Fibroblast of lung (primary cell): ENCODE measurements at regions not wholly inside any gene's neighbourhood (a gene's known extent, or its start where the extent isn't known, plus 50 kb on each side); places are given as distances from the start of the nearest gene placed in this dataset.

ENCODE experiments used
- DNase-seq, 2 donors: peaks; one replicate each; pipeline versions ENCODE4 v3.0.0 to v3.0.0-alpha.2; 2010; ENCODE audit warnings: low read depth in 2 of 2
- H2AFZ ChIP-seq: 2 replicates; pipeline ENCODE4 v1.5.1; 2012; ENCODE audit warnings: low read length, control low read depth, inconsistent platforms
- H3K27ac ChIP-seq: 2 replicates; pipeline ENCODE4 v1.5.1; 2011; ENCODE audit warnings: low read length, control low read depth; ENCODE audit not compliant: insufficient read depth
- H3K27me3 ChIP-seq: 2 replicates; pipeline ENCODE4 v1.5.1; 2011; ENCODE audit warnings: mild to moderate bottlenecking, low read length; ENCODE audit not compliant: control insufficient read depth, insufficient read depth
- H3K36me3 ChIP-seq: 2 replicates; pipeline ENCODE4 v1.5.1; 2011; ENCODE audit warnings: low read length; ENCODE audit not compliant: control insufficient read depth, insufficient read depth
- H3K4me1 ChIP-seq: 2 replicates; pipeline ENCODE4 v1.5.1; 2011; ENCODE audit warnings: low read length; ENCODE audit not compliant: control insufficient read depth, insufficient read depth; ENCODE audit errors: extremely low read depth
- H3K4me2 ChIP-seq: 2 replicates; pipeline ENCODE4 v1.5.1; 2011; ENCODE audit warnings: low read length, control low read depth; ENCODE audit not compliant: insufficient read depth; ENCODE audit errors: extremely low read depth
- H3K4me3 ChIP-seq, 4 experiments: fragments of 200-600 bp in 1 of 4; sonication (generic) in 1 of 4; replicated peaks in 1 of 4; 2 replicates each; pipeline ENCODE4 v1.5.1; 2011 to 2016; ENCODE audit warnings: low read length in 4 of 4, low read depth in 3 of 4, mild to moderate bottlenecking in 3 of 4, control low read depth in 2 of 4, inconsistent platforms in 1 of 4, mixed read lengths in 1 of 4; ENCODE audit not compliant: insufficient read depth in 1 of 4; ENCODE audit errors: control extremely low read depth in 1 of 4
- H3K79me2 ChIP-seq: 2 replicates; pipeline ENCODE4 v1.5.1; 2012; ENCODE audit warnings: mild to moderate bottlenecking, low read length, inconsistent platforms; ENCODE audit not compliant: control insufficient read depth, insufficient read depth
- H3K9ac ChIP-seq: 2 replicates; pipeline ENCODE4 v1.5.1; 2011; ENCODE audit warnings: mild to moderate bottlenecking, low read length, control low read depth; ENCODE audit not compliant: insufficient read depth
- H3K9me3 ChIP-seq: 2 replicates; pipeline ENCODE4 v1.5.1; 2012; ENCODE audit warnings: low read depth, low read length; ENCODE audit not compliant: control insufficient read depth, insufficient read depth
- H4K20me1 ChIP-seq: 2 replicates; pipeline ENCODE4 v1.5.1; 2011; ENCODE audit warnings: low read length; ENCODE audit not compliant: control insufficient read depth, insufficient read depth; ENCODE audit errors: extremely low read depth
- CTCF ChIP-seq, 2 donors: IDR thresholded peaks in 1 of 2; conservative IDR thresholded peaks in 1 of 2; 1 replicate in 1 of 2; 2 replicates in 1 of 2; pipeline ENCODE4 v1.5.1; 2011 to 2012; ENCODE audit warnings: low read length in 2 of 2, control low read depth in 1 of 2, inconsistent platforms in 1 of 2, low read depth in 1 of 2, mild to moderate bottlenecking in 1 of 2
- EZH2 ChIP-seq: IDR thresholded peaks from 2 replicates; pipeline ENCODE4 v1.5.1; 2012; ENCODE audit warnings: low read length, control low read depth, mild to moderate bottlenecking; ENCODE audit errors: missing control alignments

- DNase-seq = no peak
- Histone ChIP-seq H3K9ac (no peak overlapping the region), H4K20me1 (no peaks in the 10 kb centered on the region), H3K79me2 (no peaks in the 10 kb centered on the region), H2AFZ (no peak overlapping the region), H3K4me3 (no peak overlapping the region), H3K27me3 (no peaks in the 10 kb centered on the region), H3K9me3 (no peaks in the 10 kb centered on the region), H3K27ac (no peak overlapping the region), H3K36me3 (no peaks in the 10 kb centered on the region), H3K4me2 (no peak overlapping the region), H3K4me1 (no peaks in the 10 kb centered on the region)
- TF ChIP-seq CTCF (conservative IDR thresholded peaks at IDR 0.05 in 1 of 2, IDR thresholded peaks at IDR 0.05 in 1 of 2; ENCODE audit: low read depth in 1 of 2, low read length in 2 of 2) (no peak), EZH2 (no peak)
Measured at GRCh38 chr19:32063601-32064000, 281.8 kb upstream of the ZNF507 start.

GRCh38 chr19:32066056-32066455, 279.4 kb upstream of the ZNF507 start:
- H3K4me2 ChIP-seq = no peak overlapping the region
- no peak overlapping the region for H3K9ac ChIP-seq
- no peaks in the 10 kb centered on the region for H3K36me3 ChIP-seq
- H3K9me3 ChIP-seq = no peaks in the 10 kb centered on the region
- H4K20me1 ChIP-seq = no peaks in the 10 kb centered on the region
- no peak for DNase-seq
- no peak overlapping the region for H3K27ac ChIP-seq
- H3K27me3 ChIP-seq = no peaks in the 10 kb centered on the region
- TF ChIP-seq EZH2 (no peak), CTCF (conservative IDR thresholded peaks at IDR 0.05 in 1 of 2, IDR thresholded peaks at IDR 0.05 in 1 of 2; ENCODE audit: low read depth in 1 of 2, low read length in 2 of 2) (no peak)
- no peak overlapping the region for H2AFZ ChIP-seq
- H3K79me2 ChIP-seq = no peaks in the 10 kb centered on the region
- H3K4me3 ChIP-seq = no peak overlapping the region
- no peaks in the 10 kb centered on the region for H3K4me1 ChIP-seq

- no peak overlapping the region for H2AFZ ChIP-seq
- TF ChIP-seq CTCF (conservative IDR thresholded peaks at IDR 0.05 in 1 of 2, IDR thresholded peaks at IDR 0.05 in 1 of 2; ENCODE audit: low read depth in 1 of 2, low read length in 2 of 2) (no peak), EZH2 (no peak)
Measured at GRCh38 chr19:32067685-32068084, 277.7 kb upstream of the ZNF507 start.

More at GRCh38 chr19:32067685-32068084, 277.7 kb upstream of the ZNF507 start:
- H3K4me3 ChIP-seq = no peak overlapping the region
- no peaks in the 10 kb centered on the region for H3K36me3 ChIP-seq
- DNase-seq = no peak
- H3K27me3 ChIP-seq = no peaks in the 10 kb centered on the region
- H4K20me1 ChIP-seq = no peaks in the 10 kb centered on the region
- H3K9me3 ChIP-seq = no peaks in the 10 kb centered on the region
- H3K4me2 ChIP-seq = no peak overlapping the region
- H3K27ac ChIP-seq = no peak overlapping the region
- H3K9ac ChIP-seq = no peak overlapping the region
- H3K79me2 ChIP-seq = no peaks in the 10 kb centered on the region
- no peaks in the 10 kb centered on the region for H3K4me1 ChIP-seq
